WERI-Rb-1 (cell line): ENCODE measurements at regions not wholly inside any gene's neighbourhood (a gene's known extent, or its start where the extent isn't known, plus 50 kb on each side); places are given as distances from the start of the nearest gene placed in this dataset.

Source experiments
- DNase-seq: peaks from one replicate; pipeline ENCODE4 v3.0.0-alpha.2; 2020
- H3K27ac ChIP-seq: fragments of 250-450 bp; sonication (Bioruptor Pico); 2 replicates; pipeline ENCODE4 v1.5.1; 2020; ENCODE audit warnings: mild to moderate bottlenecking, moderate library complexity
- H3K27me3 ChIP-seq: fragments of 250-450 bp; sonication (Bioruptor Pico); 2 replicates; pipeline ENCODE4 v1.5.1; 2021; ENCODE audit warnings: mild to moderate bottlenecking, low read depth, moderate library complexity; ENCODE audit not compliant: insufficient read depth, severe bottlenecking
- H3K36me3 ChIP-seq: fragments of 250-450 bp; sonication (Bioruptor Pico); 2 replicates; pipeline ENCODE4 v1.5.1; 2020; ENCODE audit warnings: mild to moderate bottlenecking, moderate library complexity
- H3K4me3 ChIP-seq: 2 replicates; pipeline ENCODE4 v1.5.1; 2011; ENCODE audit warnings: low read depth, mild to moderate bottlenecking, control low read depth, low read length
- H3K9me3 ChIP-seq: fragments of 250-450 bp; sonication (Bioruptor Pico); 2 replicates; pipeline ENCODE4 v1.5.1; 2021; ENCODE audit warnings: mild to moderate bottlenecking, moderate library complexity; ENCODE audit not compliant: severe bottlenecking
- TF ChIP-seq, protein P1 (sequence below): IDR thresholded peaks from 2 replicates; pipeline ENCODE4 v1.5.1; 2011; ENCODE audit warnings: low read depth, mild to moderate bottlenecking, control low read depth, inconsistent platforms, low read length

DNA sequence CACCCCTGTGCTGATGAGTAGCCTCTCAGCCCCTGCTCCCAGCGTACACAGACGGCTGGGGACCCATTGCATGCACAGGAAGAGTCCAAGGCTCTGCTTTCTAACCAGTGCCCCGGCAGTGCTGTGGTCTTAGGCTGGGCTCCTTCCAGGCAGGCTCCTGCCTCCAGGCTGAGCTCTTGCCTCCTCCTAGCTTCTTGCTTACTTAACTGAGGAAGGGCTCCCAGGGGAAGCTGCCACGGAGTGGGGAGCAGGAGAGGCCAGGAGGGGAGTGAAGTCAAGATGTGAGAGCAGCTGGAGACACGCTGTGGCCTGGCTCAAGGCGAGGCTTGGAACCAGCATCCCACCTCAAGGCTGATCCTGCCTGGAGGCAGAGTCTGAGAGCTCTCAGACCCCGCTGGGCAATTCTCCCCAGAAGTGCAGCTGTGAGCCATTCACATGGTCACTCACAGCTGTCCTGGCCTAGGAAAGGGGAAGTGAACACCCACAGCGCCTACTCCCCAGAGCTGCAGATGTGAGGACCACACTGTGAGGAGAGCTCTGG is 141.0 kb downstream of the TBXT start:
- peaks cover 57% of the 10 kb centered on the region for H3K27me3 ChIP-seq
- DNase-seq = no peak
- no peak overlapping the region for H3K27ac ChIP-seq
- H3K9me3 ChIP-seq = no peaks in the 10 kb centered on the region
- TF ChIP-seq, protein P1, sequence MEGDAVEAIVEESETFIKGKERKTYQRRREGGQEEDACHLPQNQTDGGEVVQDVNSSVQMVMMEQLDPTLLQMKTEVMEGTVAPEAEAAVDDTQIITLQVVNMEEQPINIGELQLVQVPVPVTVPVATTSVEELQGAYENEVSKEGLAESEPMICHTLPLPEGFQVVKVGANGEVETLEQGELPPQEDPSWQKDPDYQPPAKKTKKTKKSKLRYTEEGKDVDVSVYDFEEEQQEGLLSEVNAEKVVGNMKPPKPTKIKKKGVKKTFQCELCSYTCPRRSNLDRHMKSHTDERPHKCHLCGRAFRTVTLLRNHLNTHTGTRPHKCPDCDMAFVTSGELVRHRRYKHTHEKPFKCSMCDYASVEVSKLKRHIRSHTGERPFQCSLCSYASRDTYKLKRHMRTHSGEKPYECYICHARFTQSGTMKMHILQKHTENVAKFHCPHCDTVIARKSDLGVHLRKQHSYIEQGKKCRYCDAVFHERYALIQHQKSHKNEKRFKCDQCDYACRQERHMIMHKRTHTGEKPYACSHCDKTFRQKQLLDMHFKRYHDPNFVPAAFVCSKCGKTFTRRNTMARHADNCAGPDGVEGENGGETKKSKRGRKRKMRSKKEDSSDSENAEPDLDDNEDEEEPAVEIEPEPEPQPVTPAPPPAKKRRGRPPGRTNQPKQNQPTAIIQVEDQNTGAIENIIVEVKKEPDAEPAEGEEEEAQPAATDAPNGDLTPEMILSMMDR = no peak
- no peak overlapping the region for H3K4me3 ChIP-seq
- H3K36me3 ChIP-seq = no peaks in the 10 kb centered on the region

DNA sequence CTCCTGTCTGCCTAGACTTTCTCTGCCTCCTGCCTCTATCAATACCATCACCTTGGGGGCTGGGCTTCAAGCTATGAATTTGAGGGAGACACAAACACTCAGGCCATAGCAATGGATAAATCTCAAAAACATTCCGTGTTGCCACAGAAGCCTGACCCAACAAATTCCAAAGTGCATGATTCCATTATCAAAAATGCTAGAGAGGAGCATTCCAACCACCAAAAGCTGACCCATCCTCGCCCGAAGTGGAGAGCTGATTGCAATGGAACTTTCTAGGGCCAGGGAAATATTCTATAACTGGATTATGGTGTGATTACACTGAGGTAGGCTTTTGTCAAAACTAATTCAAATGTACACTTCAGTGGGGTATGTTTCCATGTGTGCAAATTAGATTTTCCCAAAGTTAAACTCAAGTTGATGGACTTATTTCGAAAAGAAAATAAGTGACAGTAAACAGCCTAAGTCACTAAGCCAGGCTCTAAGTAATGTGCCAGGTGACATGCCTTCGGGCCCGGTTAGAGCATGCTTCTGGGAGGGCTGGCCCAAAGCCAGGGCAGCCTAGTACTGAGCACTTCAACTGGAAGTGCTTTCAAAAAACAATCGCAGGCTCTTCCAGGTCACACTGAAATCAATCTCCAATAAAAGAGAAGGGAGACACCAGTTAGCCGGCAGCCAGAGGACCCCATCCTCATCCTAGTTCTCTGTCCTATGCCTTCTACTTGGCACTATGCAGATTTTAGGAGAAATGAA is 142.3 kb downstream of the TBXT start:
- H3K27me3 ChIP-seq = peaks cover 52% of the 10 kb centered on the region
- H3K9me3 ChIP-seq = no peaks in the 10 kb centered on the region
- TF ChIP-seq, protein P1 = no peak
- no peak for DNase-seq
- no peak overlapping the region for H3K27ac ChIP-seq
- no peak overlapping the region for H3K4me3 ChIP-seq
- no peaks in the 10 kb centered on the region for H3K36me3 ChIP-seq

DNA sequence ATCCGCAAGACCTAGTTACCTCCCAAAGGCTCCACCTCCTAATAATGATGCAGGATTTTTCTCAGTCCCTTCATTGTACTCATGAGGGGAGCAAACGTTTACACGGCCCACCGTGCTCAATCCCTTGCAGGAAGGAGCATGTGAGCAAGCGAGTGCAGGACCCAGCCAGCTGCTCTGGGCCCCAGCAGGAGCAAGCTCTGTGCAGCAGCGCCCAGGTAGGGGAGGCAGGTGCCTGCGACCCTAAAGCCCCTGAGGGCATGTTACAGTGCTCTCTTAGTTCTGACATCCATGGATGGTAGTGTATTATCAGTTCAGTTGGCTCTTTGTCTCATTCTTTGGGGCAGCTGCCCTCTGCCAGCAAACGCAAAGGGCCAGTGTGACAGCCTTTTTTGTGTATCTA is 143.4 kb downstream of the TBXT start:
- Histone ChIP-seq H3K27ac (no peak overlapping the region), H3K36me3 (no peaks in the 10 kb centered on the region), H3K9me3 (no peaks in the 10 kb centered on the region), H3K4me3 (no peak overlapping the region), H3K27me3 (peaks cover 46% of the 10 kb centered on the region)
- DNase-seq = no peak
- TF ChIP-seq, protein P1 = no peak

DNA sequence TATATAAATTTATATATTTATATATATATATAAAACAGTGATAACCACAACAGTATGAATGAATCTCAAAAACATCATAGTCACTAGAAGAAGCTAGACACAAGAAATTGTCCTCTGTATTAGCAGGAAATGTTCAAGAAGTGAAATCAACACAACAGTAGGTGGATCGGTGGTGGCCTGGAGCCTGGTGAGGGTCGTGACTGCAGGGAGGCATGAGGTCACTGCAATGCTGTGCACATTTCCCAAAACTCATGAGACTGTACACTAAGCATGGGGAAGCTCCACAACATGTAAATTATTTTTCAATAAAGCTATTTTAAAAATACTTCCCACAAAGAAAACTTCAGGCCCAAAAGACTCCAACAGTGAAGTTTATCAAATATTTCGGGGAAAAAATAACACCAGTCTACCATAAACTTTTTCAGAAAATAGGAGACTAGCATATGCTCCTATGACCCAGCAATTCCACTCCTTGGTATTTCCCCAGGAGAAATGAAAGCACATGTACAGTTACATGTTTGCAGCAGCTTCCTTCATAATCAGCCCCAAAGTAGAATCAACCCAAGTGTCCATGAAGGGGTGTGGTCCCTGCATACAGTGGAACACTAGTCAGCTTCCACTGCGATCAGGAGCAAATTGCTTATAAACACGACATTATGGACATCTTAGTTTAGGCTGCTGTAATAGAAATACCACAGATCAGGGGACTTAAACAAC is 144.2 kb downstream of the TBXT start:
- Histone ChIP-seq H3K27ac (no peak overlapping the region), H3K4me3 (no peak overlapping the region), H3K9me3 (no peaks in the 10 kb centered on the region), H3K27me3 (peaks cover 45% of the 10 kb centered on the region), H3K36me3 (no peaks in the 10 kb centered on the region)
- no peak for DNase-seq
- TF ChIP-seq, protein P1 = no peak

DNA sequence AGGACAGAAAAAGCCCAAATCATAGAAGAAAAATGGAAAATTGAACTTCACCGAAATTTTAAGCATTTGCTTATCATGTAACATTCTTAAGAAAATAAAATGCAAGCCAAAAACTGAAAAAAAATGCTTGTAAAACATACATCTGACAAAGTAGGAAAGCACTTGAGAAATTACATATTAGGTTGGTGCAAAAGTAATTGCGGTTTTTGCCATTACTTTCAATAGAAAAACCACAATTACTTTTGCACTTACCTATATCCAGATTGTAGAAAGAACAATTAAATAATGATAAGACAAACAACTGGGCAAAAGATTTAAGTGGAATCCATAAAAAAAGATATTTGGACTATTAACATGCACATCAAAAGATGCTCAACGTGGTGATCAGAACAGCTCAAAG is 146.2 kb downstream of the TBXT start:
- H3K36me3 ChIP-seq = no peaks in the 10 kb centered on the region
- no peak for DNase-seq
- TF ChIP-seq, protein P1 = no peak
- H3K27ac ChIP-seq = no peak overlapping the region
- H3K4me3 ChIP-seq = no peak overlapping the region
- H3K9me3 ChIP-seq = no peaks in the 10 kb centered on the region
- H3K27me3 ChIP-seq = peaks cover 33% of the 10 kb centered on the region
